ENCODE measurements at regions not wholly inside any gene's neighbourhood (a gene's known extent, or its start where the extent isn't known, plus 50 kb on each side); places are given as distances from the start of the nearest gene placed in this dataset.

DNA sequence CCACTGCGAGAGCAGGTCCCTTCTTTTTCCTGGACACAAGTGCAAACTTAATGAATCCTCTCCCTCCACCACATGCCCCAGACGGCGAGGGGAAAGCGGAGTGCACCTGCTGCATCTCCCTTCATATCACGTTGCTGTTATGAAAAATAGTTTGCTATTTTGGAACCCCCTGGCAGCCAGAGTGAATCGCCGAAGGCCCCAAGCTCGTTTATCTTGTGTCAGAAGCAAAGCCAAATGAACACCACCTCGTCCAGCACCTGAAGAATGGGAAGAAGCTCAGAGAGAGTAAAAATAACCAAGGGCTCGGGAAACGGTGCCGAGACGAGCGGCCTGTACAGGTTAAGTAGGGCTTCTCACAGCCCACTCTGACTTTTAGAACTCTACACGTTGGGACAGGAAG, 394.6 kb upstream of the RORA start:
- TF ChIP-seq, protein P1, sequence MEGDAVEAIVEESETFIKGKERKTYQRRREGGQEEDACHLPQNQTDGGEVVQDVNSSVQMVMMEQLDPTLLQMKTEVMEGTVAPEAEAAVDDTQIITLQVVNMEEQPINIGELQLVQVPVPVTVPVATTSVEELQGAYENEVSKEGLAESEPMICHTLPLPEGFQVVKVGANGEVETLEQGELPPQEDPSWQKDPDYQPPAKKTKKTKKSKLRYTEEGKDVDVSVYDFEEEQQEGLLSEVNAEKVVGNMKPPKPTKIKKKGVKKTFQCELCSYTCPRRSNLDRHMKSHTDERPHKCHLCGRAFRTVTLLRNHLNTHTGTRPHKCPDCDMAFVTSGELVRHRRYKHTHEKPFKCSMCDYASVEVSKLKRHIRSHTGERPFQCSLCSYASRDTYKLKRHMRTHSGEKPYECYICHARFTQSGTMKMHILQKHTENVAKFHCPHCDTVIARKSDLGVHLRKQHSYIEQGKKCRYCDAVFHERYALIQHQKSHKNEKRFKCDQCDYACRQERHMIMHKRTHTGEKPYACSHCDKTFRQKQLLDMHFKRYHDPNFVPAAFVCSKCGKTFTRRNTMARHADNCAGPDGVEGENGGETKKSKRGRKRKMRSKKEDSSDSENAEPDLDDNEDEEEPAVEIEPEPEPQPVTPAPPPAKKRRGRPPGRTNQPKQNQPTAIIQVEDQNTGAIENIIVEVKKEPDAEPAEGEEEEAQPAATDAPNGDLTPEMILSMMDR (optimal IDR thresholded peaks at IDR 0.05 in 1 of 3, IDR thresholded peaks at IDR 0.05 in 1 of 3, conservative IDR thresholded peaks at IDR 0.05 in 1 of 3; ENCODE audit: extremely low read depth in 1 of 3, insufficient read depth in 2 of 3, low read length in 3 of 3): no peak
- no peak for TF ChIP-seq EZH2 (IDR thresholded peaks at IDR 0.05; ENCODE audit: low read length)

Data from keratinocyte (primary cell).